ENCODE measurements at regions not wholly inside any gene's neighbourhood (a gene's known extent, or its start where the extent isn't known, plus 50 kb on each side); places are given as distances from the start of the nearest gene placed in this dataset.

DNA sequence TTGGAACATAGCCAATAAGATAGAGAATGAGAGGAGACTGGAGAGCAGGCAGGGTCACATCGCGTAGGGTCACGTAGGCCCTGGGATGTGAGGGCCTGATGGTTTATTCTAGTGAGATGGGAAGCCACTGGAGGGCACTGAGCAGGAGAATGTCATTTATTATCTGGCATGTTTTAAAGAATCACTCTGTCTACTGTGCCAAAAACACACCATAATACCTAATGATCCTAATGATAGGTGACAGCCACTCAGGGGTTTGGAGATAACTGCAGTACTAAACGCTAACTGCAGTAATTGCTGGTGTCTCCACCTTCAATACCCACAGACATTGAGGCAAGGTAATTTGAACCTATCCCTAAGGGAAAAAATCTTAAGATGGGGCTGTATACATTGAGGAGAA lies 185.4 kb downstream of the TTLL7 start:
- no peaks in the 10 kb centered on the region for H3K9me3 ChIP-seq (ENCODE audit: low read depth)
- H3K4me2 ChIP-seq: no peak overlapping the region
- Mint-ChIP-seq H3K27ac (no peak overlapping the region), H3K9me3 (no peaks in the 10 kb centered on the region), H3K36me3 (no peaks in the 10 kb centered on the region), H3K27me3 (ENCODE audit: insufficient read depth, low read depth) (peaks cover 4% of the 10 kb centered on the region), H3K4me1 (peaks cover 6% of the 10 kb centered on the region), H3K4me3 (no peak overlapping the region)
- H3K9ac ChIP-seq: no peak overlapping the region
- no peaks in the 10 kb centered on the region for H3F3A ChIP-seq (ENCODE audit: low read depth)
- H3K27me3 ChIP-seq: no peaks in the 10 kb centered on the region
- no peaks in the 10 kb centered on the region for H3K36me3 ChIP-seq
- TF ChIP-seq EZH2phosphoT487 (IDR thresholded peaks at IDR 0.05): no peak
- TF ChIP-seq, protein P1, sequence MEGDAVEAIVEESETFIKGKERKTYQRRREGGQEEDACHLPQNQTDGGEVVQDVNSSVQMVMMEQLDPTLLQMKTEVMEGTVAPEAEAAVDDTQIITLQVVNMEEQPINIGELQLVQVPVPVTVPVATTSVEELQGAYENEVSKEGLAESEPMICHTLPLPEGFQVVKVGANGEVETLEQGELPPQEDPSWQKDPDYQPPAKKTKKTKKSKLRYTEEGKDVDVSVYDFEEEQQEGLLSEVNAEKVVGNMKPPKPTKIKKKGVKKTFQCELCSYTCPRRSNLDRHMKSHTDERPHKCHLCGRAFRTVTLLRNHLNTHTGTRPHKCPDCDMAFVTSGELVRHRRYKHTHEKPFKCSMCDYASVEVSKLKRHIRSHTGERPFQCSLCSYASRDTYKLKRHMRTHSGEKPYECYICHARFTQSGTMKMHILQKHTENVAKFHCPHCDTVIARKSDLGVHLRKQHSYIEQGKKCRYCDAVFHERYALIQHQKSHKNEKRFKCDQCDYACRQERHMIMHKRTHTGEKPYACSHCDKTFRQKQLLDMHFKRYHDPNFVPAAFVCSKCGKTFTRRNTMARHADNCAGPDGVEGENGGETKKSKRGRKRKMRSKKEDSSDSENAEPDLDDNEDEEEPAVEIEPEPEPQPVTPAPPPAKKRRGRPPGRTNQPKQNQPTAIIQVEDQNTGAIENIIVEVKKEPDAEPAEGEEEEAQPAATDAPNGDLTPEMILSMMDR (IDR thresholded peaks at IDR 0.05): no peak
- TF ChIP-seq EZH2 (IDR thresholded peaks at IDR 0.05): no peak
- H3K79me2 ChIP-seq (ENCODE audit: low read depth): no peaks in the 10 kb centered on the region
- H4K20me1 ChIP-seq (ENCODE audit: low read depth): no peaks in the 10 kb centered on the region
- H3K27ac ChIP-seq: no peak overlapping the region
- H2AFZ ChIP-seq (replicated peaks): no peak overlapping the region
- H3K4me1 ChIP-seq: peaks cover 4% of the 10 kb centered on the region
- no peak overlapping the region for H3K4me3 ChIP-seq
- no peak for DNase-seq (ENCODE audit: low spot score)

DNA sequence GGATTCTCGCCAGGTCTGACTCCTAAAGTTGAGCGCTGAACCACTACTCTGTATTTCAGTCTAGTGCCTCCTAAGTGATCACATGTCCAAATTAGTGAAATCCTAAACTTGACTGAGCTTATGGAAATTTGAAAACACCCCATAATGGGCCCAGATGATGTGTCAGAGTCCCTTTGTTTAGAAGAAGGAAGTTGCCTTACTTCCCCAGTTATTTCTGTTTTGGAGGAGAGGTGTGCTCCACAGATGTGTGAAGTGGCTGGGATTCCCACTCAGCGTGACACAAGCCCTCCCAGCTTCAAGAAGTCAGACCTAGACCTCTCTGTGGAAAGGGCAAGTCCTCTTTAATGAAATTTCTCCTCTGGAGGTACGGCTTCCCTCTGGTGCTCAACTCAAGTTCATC lies 188.8 kb downstream of the TTLL7 start:
- Histone ChIP-seq H3K9me3 (ENCODE audit: low read depth) (no peaks in the 10 kb centered on the region), H3K9ac (no peak overlapping the region), H4K20me1 (ENCODE audit: low read depth) (no peaks in the 10 kb centered on the region), H3K4me3 (no peak overlapping the region), H3F3A (ENCODE audit: low read depth) (no peaks in the 10 kb centered on the region), H3K27me3 (no peaks in the 10 kb centered on the region), H2AFZ (replicated peaks) (no peak overlapping the region), H3K36me3 (no peaks in the 10 kb centered on the region), H3K4me1 (no peaks in the 10 kb centered on the region), H3K79me2 (ENCODE audit: low read depth) (no peaks in the 10 kb centered on the region), H3K27ac (no peak overlapping the region), H3K4me2 (no peak overlapping the region)
- TF ChIP-seq, protein P1 (IDR thresholded peaks at IDR 0.05): no peak
- TF ChIP-seq EZH2phosphoT487 (IDR thresholded peaks at IDR 0.05): no peak
- Mint-ChIP-seq H3K27ac (no peak overlapping the region), H3K4me3 (no peak overlapping the region), H3K4me1 (peaks cover 7% of the 10 kb centered on the region), H3K27me3 (ENCODE audit: insufficient read depth, low read depth) (peaks cover 4% of the 10 kb centered on the region), H3K36me3 (no peaks in the 10 kb centered on the region), H3K9me3 (no peaks in the 10 kb centered on the region)
- no peak for DNase-seq (ENCODE audit: low spot score)

DNA sequence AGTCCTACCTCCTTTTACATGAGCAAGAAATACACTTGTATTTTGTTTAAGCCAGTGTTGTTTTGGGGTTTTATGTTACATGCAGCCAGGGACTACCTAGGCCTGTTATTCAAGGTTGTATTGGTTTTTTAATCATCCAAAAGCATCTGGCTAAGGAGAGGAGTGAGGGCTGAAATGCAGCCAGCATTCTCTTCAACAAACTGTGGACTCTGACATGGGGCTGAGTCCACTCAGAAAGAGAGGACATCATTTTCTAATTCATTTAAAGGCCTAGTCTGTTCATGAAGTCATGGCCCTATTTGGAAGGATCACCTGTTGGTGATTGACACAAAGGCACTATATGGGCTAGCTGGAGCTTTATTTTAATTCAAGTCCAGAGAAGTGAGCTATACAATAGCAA lies 190.4 kb downstream of the TTLL7 start:
- Histone ChIP-seq H3K9me3 (ENCODE audit: low read depth) (no peaks in the 10 kb centered on the region), H3K27ac (no peak overlapping the region), H3K36me3 (no peaks in the 10 kb centered on the region), H3K4me1 (no peaks in the 10 kb centered on the region), H3K4me3 (no peak overlapping the region), H3K79me2 (ENCODE audit: low read depth) (no peaks in the 10 kb centered on the region), H2AFZ (replicated peaks) (no peak overlapping the region), H4K20me1 (ENCODE audit: low read depth) (no peaks in the 10 kb centered on the region), H3K27me3 (no peaks in the 10 kb centered on the region), H3F3A (ENCODE audit: low read depth) (no peaks in the 10 kb centered on the region), H3K4me2 (no peak overlapping the region), H3K9ac (no peak overlapping the region)
- H3K9me3 Mint-ChIP-seq: no peaks in the 10 kb centered on the region
- peaks cover 4% of the 10 kb centered on the region for H3K27me3 Mint-ChIP-seq (ENCODE audit: insufficient read depth, low read depth)
- H3K4me3 Mint-ChIP-seq: no peak overlapping the region
- DNase-seq (ENCODE audit: low spot score): no peak
- no peaks in the 10 kb centered on the region for H3K36me3 Mint-ChIP-seq
- H3K27ac Mint-ChIP-seq: no peak overlapping the region
- peaks cover 19% of the 10 kb centered on the region for H3K4me1 Mint-ChIP-seq
- TF ChIP-seq EZH2phosphoT487 (IDR thresholded peaks at IDR 0.05): no peak
- TF ChIP-seq EZH2 (IDR thresholded peaks at IDR 0.05): no peak
- TF ChIP-seq, protein P1 (IDR thresholded peaks at IDR 0.05): no peak

DNA sequence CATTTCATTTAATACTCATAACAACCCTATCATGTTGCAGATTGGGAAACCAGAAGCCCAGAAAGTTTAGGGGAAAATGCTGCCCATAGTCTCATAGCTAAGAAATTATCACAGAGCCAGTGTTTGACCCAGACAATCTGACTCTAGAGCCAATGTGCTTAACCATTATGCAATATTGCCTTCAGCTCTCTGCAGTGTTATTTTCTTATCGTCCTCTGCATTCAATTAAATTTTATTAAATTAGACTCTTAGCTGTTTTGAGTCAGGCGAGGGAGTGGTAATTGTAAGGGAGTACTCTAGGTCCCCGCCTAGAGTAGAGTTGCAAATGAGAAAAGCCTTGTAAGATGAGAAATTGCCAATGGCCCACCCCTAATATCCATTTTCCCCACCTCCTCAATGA lies 191.1 kb downstream of the TTLL7 start:
- TF ChIP-seq, protein P1 (IDR thresholded peaks at IDR 0.05): no peak
- TF ChIP-seq EZH2 (IDR thresholded peaks at IDR 0.05): no peak
- no peak overlapping the region for H3K4me3 ChIP-seq
- Mint-ChIP-seq H3K27ac (no peak overlapping the region), H3K36me3 (no peaks in the 10 kb centered on the region), H3K4me1 (peaks cover 21% of the 10 kb centered on the region), H3K9me3 (no peaks in the 10 kb centered on the region), H3K27me3 (ENCODE audit: insufficient read depth, low read depth) (peaks cover 5% of the 10 kb centered on the region), H3K4me3 (no peak overlapping the region)
- H3K79me2 ChIP-seq (ENCODE audit: low read depth): no peaks in the 10 kb centered on the region
- DNase-seq (ENCODE audit: low spot score): no peak
- H4K20me1 ChIP-seq (ENCODE audit: low read depth): no peaks in the 10 kb centered on the region
- no peak overlapping the region for H3K27ac ChIP-seq
- no peaks in the 10 kb centered on the region for H3K27me3 ChIP-seq
- H3K4me1 ChIP-seq: peaks cover 1% of the 10 kb centered on the region
- no peak overlapping the region for H3K9ac ChIP-seq
- no peak overlapping the region for H3K4me2 ChIP-seq
- H2AFZ ChIP-seq (replicated peaks): no peak overlapping the region
- no peaks in the 10 kb centered on the region for H3K9me3 ChIP-seq (ENCODE audit: low read depth)
- H3F3A ChIP-seq (ENCODE audit: low read depth): no peaks in the 10 kb centered on the region
- no peaks in the 10 kb centered on the region for H3K36me3 ChIP-seq
